ENCODE measurements at regions not wholly inside any gene's neighbourhood (a gene's known extent, or its start where the extent isn't known, plus 50 kb on each side); places are given as distances from the start of the nearest gene placed in this dataset.
"Not testable (repeated sequence)": the region's sequence is repeated elsewhere in the genome, so short reads cannot be mapped to it uniquely, and the experiment has no call there.

GRCh38 chr9:94449486-94449885, 105.4 kb upstream of the PCAT7 start:
- Histone ChIP-seq H3K9me3 (replicated peaks; ENCODE audit: insufficient read depth, low read length) (no peaks in the 10 kb centered on the region), H3K4me1 (ENCODE audit: low read length) (no peaks in the 10 kb centered on the region), H3K36me3 (replicated peaks; ENCODE audit: insufficient read depth, low read length) (no peaks in the 10 kb centered on the region; the same call in 1 of the 2 replicates), H3K27me3 (replicated peaks; ENCODE audit: insufficient read depth, low read length) (no peaks in the 10 kb centered on the region), H2AFZ (ENCODE audit: low read length) (no peak overlapping the region), H4K20me1 (ENCODE audit: insufficient read depth, low read length) (no peaks in the 10 kb centered on the region), H3K27ac (ENCODE audit: low read length) (no peak overlapping the region), H3F3A (ENCODE audit: insufficient read depth, low read length) (no peaks in the 10 kb centered on the region), H3K4me2 (ENCODE audit: low read depth, low read length) (no peak overlapping the region), H3K9me2 (replicated peaks; ENCODE audit: insufficient read depth, low read length) (no peaks in the 10 kb centered on the region), H3K9ac (ENCODE audit: low read length) (no peak overlapping the region), H3K79me2 (ENCODE audit: low read length) (no peaks in the 10 kb centered on the region), H3K4me3 (ENCODE audit: low read length) (no peak overlapping the region)
- TF ChIP-seq EZH2phosphoT487 (IDR thresholded peaks at IDR 0.05; ENCODE audit: low read length) = no peak
- no peak for DNase-seq

- H3K4me1 ChIP-seq (ENCODE audit: low read length) = no peaks in the 10 kb centered on the region
- H3K9ac ChIP-seq (ENCODE audit: low read length) = no peak overlapping the region
- H4K20me1 ChIP-seq (ENCODE audit: insufficient read depth, low read length) = no peaks in the 10 kb centered on the region
- no peaks in the 10 kb centered on the region for H3K9me3 ChIP-seq (replicated peaks; ENCODE audit: insufficient read depth, low read length)
- no peak overlapping the region for H3K4me3 ChIP-seq (ENCODE audit: low read length)
- no peak overlapping the region for H2AFZ ChIP-seq (ENCODE audit: low read length)
- H3K27ac ChIP-seq (ENCODE audit: low read length) = no peak overlapping the region
- DNase-seq = no peak
- H3K79me2 ChIP-seq (ENCODE audit: low read length) = no peaks in the 10 kb centered on the region
- no peaks in the 10 kb centered on the region for H3K9me2 ChIP-seq (replicated peaks; ENCODE audit: insufficient read depth, low read length)
- H3K27me3 ChIP-seq (replicated peaks; ENCODE audit: insufficient read depth, low read length) = no peaks in the 10 kb centered on the region
- H3K36me3 ChIP-seq (replicated peaks; ENCODE audit: insufficient read depth, low read length) = no peaks in the 10 kb centered on the region; the same call in 1 of the 2 replicates
- no peaks in the 10 kb centered on the region for H3F3A ChIP-seq (ENCODE audit: insufficient read depth, low read length)
- no peak for TF ChIP-seq EZH2phosphoT487 (IDR thresholded peaks at IDR 0.05; ENCODE audit: low read length)
- no peak for TF ChIP-seq CTCF (IDR thresholded peaks at IDR 0.05; ENCODE audit: low read length)
- no peak for TF ChIP-seq EZH2 (optimal IDR thresholded peaks at IDR 0.05; ENCODE audit: low read depth, low read length)
- no peak overlapping the region for H3K4me2 ChIP-seq (ENCODE audit: low read depth, low read length)
Measured at GRCh38 chr9:94464790-94465189, 90.1 kb upstream of the PCAT7 start.

GRCh38 chr9:94472063-94472462, 82.8 kb upstream of the PCAT7 start:
- not testable (repeated sequence) for H3K4me3 ChIP-seq (ENCODE audit: low read length); H3K27ac ChIP-seq (ENCODE audit: low read length); H2AFZ ChIP-seq (ENCODE audit: low read length); H3K9me2 ChIP-seq (replicated peaks; ENCODE audit: insufficient read depth, low read length); H4K20me1 ChIP-seq (ENCODE audit: insufficient read depth, low read length); H3K27me3 ChIP-seq (replicated peaks; ENCODE audit: insufficient read depth, low read length); H3K79me2 ChIP-seq (ENCODE audit: low read length); H3K4me1 ChIP-seq (ENCODE audit: low read length); H3K9me3 ChIP-seq (replicated peaks; ENCODE audit: insufficient read depth, low read length); H3K9ac ChIP-seq (ENCODE audit: low read length); H3F3A ChIP-seq (ENCODE audit: insufficient read depth, low read length); DNase-seq; H3K36me3 ChIP-seq (replicated peaks; ENCODE audit: insufficient read depth, low read length); H3K4me2 ChIP-seq (ENCODE audit: low read depth, low read length)

- H3K27ac ChIP-seq (ENCODE audit: low read length) = no peak overlapping the region
- H3K79me2 ChIP-seq (ENCODE audit: low read length) = no peaks in the 10 kb centered on the region
Measured at GRCh38 chr9:94472806-94473360, 82.0 kb upstream of the PCAT7 start.

More at GRCh38 chr9:94472806-94473360, 82.0 kb upstream of the PCAT7 start:
- H3K9ac ChIP-seq (ENCODE audit: low read length) = no peak overlapping the region
- H3K9me3 ChIP-seq (replicated peaks; ENCODE audit: insufficient read depth, low read length) = no peaks in the 10 kb centered on the region
- no peaks in the 10 kb centered on the region for H3K36me3 ChIP-seq (replicated peaks; ENCODE audit: insufficient read depth, low read length)
- H2AFZ ChIP-seq (ENCODE audit: low read length) = no peak overlapping the region
- no peaks in the 10 kb centered on the region for H3K27me3 ChIP-seq (replicated peaks; ENCODE audit: insufficient read depth, low read length)
- H3K4me3 ChIP-seq (ENCODE audit: low read length) = no peak overlapping the region
- no peaks in the 10 kb centered on the region for H3K9me2 ChIP-seq (replicated peaks; ENCODE audit: insufficient read depth, low read length)
- no peak overlapping the region for H3K4me2 ChIP-seq (ENCODE audit: low read depth, low read length)
- H3F3A ChIP-seq (ENCODE audit: insufficient read depth, low read length) = no peaks in the 10 kb centered on the region
- H4K20me1 ChIP-seq (ENCODE audit: insufficient read depth, low read length) = no peaks in the 10 kb centered on the region
- no peak for TF ChIP-seq EZH2phosphoT487 (IDR thresholded peaks at IDR 0.05; ENCODE audit: low read length)
- TF ChIP-seq CTCF (IDR thresholded peaks at IDR 0.05; ENCODE audit: low read length) = no peak
- TF ChIP-seq EZH2 (optimal IDR thresholded peaks at IDR 0.05; ENCODE audit: low read depth, low read length) = no peak
- DNase-seq = no peak
- H3K4me1 ChIP-seq (ENCODE audit: low read length) = no peaks in the 10 kb centered on the region
